Fibroblast of the conjunctiva (primary cell): ENCODE measurements at regions not wholly inside any gene's neighbourhood (a gene's known extent, or its start where the extent isn't known, plus 50 kb on each side); places are given as distances from the start of the nearest gene placed in this dataset.

Source experiments
- DNase-seq: peaks from one replicate; pipeline ENCODE4 v3.0.0-alpha.2; 2010; ENCODE audit warnings: low read depth

- no peak for DNase-seq
Observed at GRCh38 chr7:32263611-32264010, 193.4 kb upstream of the PDE1C start.

GRCh38 chr7:32262315-32262714 is 192.1 kb upstream of the PDE1C start:
- DNase-seq, result no peak

- DNase-seq, result no peak
Observed at GRCh38 chr7:32259931-32260596, 189.9 kb upstream of the PDE1C start.

- DNase-seq, result no peak
Observed at GRCh38 chr7:32258265-32258664, 188.1 kb upstream of the PDE1C start.

GRCh38 chr7:32257621-32258020 is 187.4 kb upstream of the PDE1C start:
- DNase-seq, result no peak

- DNase-seq, result no peak
Observed at GRCh38 chr7:32256811-32257210, 186.6 kb upstream of the PDE1C start.

- no peak for DNase-seq
Observed at GRCh38 chr7:32256376-32256775, 186.2 kb upstream of the PDE1C start.

GRCh38 chr7:32255036-32255435 is 184.8 kb upstream of the PDE1C start:
- no peak for DNase-seq

- DNase-seq, result no peak
Observed at GRCh38 chr7:32253299-32253698, 183.1 kb upstream of the PDE1C start.

- no peak for DNase-seq
Observed at GRCh38 chr7:32251659-32252058, 181.5 kb upstream of the PDE1C start.

- DNase-seq, result no peak
Observed at GRCh38 chr7:32250471-32251260, 180.5 kb upstream of the PDE1C start.

- no peak for DNase-seq
Observed at GRCh38 chr7:32250003-32250402, 179.8 kb upstream of the PDE1C start.

GRCh38 chr7:32248522-32248921 is 178.3 kb upstream of the PDE1C start:
- no peak for DNase-seq

GRCh38 chr7:32244806-32245345 is 174.7 kb upstream of the PDE1C start:
- no peak for DNase-seq

- DNase-seq, result no peak
Observed at GRCh38 chr7:32243687-32244290, 173.6 kb upstream of the PDE1C start.

GRCh38 chr7:32242436-32242835 is 172.2 kb upstream of the PDE1C start:
- no peak for DNase-seq

- no peak for DNase-seq
Observed at GRCh38 chr7:32241636-32242035, 171.4 kb upstream of the PDE1C start.

GRCh38 chr7:32239764-32240163 is 169.6 kb upstream of the PDE1C start:
- no peak for DNase-seq

GRCh38 chr7:32228601-32229000 is 158.4 kb upstream of the PDE1C start:
- no peak for DNase-seq

- DNase-seq, result no peak
Observed at GRCh38 chr7:32227746-32228145, 157.5 kb upstream of the PDE1C start.

GRCh38 chr7:32224276-32224675 is 154.1 kb upstream of the PDE1C start:
- DNase-seq, result no peak

- no peak for DNase-seq
Observed at GRCh38 chr7:32223721-32224120, 153.5 kb upstream of the PDE1C start.

- no peak for DNase-seq
Observed at GRCh38 chr7:32223071-32223650, 153.0 kb upstream of the PDE1C start.
